ENCODE measurements at regions not wholly inside any gene's neighbourhood (a gene's known extent, or its start where the extent isn't known, plus 50 kb on each side); places are given as distances from the start of the nearest gene placed in this dataset.
"Not testable (repeated sequence)": the region's sequence is repeated elsewhere in the genome, so short reads cannot be mapped to it uniquely, and the experiment has no call there.

DNA sequence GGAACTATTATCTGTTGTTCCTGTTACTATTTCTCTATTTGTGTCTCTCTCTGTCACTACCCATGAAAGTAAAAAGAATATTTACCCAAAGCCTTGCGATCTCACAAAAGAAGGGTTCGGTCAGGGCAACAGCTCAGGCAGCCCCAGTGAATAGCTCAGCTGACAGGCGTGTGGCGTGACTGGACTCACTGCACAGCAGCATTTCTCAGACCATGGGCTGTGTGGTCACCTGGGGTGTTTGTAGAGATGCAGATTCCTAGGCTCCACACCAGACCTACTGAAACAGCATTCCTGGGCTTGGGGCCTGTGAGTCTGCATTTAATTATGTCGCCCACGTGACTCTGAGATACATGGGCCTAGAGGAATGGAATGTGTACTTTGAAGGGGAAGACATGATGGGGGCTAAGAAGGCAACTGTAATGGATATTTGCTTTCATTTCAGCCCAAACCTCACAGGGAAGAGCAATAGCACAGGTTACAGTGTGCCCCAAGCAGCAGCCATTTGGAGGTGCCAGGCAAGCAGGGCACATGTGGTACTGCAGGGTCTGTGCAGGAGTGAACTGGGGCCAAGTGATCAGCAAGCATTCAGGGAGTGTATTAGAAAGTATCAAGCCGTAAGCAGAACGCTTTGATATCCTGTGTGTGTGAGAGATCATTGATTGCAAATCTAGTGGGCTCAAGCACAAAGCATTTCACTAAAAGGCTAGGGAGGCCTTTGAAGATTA is 90.4 kb upstream of the RBMS1 start:
- DNase-seq, result no peak

DNA sequence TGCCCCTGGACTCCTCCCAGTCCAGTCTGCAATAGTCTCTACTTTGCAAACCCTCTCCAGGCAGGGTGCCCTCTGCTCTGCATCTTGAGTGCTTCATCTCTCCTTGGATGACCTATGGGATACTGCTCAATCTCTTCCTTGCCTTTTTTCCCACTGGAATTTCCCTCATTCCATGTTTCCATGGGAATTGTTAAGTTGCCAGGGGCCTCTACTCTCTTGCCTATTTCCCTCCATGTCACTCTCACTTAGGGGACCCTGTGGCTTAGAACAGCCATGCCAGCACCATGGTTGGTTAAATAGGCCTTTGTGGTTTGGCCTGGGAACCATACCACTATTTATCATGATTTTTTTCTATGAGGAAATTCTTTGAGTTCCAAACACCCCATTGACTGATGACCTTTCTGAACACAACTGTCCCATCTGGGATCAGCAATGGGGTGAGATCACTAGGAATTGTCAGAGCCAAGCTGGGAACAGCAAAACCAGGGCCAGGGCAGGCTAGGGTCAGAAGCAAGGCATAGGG is 91.4 kb upstream of the RBMS1 start:
- DNase-seq, result no peak

DNA sequence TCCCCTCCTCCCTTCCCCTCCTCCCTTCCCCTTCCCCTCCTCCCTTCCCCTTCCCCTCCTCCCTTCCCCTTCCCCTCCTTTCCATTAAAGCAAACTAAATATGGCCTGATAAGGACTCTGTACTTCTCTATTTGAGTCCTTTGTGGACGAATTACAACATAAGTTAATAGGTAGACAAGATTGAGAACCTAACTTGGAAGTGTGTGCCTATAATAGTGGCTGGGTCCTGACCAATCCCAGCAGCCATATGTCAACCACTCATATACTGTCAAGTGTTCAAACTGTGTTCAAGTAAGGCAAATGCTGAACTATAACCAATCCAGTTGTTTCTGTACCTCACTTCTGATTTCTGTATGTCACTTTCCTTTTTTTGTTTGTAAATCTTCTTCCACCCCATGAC is 97.1 kb upstream of the RBMS1 start:
- peak; percentile 5 to 22 for DNase-seq

DNA sequence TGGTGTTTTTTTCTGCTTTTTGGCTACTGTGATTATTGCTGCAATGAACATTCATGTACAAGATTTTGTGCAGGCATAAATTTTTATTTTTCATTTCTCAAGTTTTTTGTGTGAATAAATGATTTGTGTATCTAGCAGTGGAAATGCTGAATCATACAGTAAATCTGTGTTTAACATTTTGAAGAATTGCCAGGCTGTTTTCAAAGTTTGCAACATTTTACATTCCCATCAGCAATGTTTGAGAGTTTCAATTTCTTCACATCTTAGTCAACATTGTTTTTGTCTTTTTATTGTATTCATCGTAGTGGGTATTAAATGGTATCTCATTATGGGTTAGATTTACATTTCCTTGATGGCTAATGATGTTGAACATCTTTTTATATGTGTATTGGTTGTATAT is 98.8 kb upstream of the RBMS1 start:
- no peak for DNase-seq

DNA sequence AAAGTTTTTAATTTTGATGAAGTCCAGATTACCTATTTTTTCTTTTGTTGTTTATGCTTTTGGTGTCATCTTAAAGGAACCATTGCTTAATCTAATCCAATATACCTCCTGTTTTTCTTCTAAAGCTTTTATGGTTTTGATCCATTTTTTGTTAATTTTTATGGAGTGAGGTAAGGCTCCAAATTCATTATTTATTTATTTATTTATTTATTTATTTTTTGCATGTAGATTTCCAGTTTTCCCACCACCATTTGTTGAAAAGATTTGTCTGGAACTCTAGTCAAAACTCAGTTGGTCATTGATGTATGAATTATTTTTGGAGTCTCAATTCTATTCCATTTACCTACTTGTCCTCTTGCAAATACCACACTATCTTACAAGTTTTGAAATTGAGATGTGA is 99.4 kb upstream of the RBMS1 start:
- DNase-seq, result no peak

DNA sequence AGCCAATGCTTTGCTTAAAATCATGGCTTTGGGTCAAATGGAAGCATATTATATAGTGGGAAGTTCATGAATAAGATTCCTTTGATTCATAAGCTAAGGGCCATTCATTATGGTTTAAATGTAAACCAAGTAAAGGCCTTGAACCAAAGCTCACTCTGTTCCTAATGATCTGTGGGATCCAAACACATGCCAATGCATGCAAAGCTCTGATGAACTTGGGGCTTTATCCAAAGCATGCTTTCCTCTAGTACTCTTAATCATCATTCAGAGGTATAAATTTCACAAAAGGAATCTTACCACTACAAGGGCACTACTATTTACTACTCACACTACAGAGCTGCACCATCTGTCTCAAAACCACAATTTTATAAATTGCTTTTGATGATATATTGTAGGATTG is 102.8 kb upstream of the RBMS1 start:
- DNase-seq, result no peak

DNA sequence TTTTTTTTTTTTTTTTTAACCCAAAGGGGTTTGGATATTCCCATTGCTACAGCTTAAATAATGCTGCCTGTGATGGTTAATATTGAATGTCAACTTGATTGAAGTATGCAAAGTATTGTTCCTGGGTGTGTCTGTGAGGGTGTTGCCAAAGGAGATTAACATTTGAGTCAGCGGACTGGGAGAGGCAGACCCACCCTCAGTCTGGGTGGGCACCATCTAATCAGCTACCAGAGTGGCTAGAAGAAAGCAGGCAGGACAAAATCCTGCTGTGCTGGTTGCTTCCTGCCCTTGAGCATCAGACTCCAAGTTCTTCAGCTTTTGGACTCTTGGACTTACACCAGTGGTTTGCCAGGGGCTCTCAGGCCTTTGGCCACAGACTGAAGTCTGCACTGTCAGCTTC is 106.8 kb upstream of the RBMS1 start:
- DNase-seq, result not testable (repeated sequence)

DNA sequence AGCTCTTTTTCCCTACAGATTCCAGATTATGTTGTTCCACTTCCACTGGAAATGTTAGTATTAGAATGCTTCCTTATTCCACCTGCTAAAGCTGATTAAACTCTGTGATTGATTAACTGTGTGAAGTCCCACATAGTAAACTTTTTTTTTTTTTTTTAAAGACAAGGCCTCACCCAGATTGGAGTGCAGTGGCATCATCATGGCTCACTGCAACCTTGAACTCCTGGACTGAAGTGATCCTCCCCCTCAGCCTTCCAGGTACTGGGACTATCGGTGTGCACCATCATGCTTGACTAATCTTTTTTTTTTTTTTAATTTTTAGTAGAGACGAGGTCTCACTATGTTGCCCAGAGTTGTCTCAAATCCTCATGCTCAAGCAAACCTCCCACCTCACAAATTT is 108.5 kb upstream of the RBMS1 start:
- no peak for DNase-seq

DNA sequence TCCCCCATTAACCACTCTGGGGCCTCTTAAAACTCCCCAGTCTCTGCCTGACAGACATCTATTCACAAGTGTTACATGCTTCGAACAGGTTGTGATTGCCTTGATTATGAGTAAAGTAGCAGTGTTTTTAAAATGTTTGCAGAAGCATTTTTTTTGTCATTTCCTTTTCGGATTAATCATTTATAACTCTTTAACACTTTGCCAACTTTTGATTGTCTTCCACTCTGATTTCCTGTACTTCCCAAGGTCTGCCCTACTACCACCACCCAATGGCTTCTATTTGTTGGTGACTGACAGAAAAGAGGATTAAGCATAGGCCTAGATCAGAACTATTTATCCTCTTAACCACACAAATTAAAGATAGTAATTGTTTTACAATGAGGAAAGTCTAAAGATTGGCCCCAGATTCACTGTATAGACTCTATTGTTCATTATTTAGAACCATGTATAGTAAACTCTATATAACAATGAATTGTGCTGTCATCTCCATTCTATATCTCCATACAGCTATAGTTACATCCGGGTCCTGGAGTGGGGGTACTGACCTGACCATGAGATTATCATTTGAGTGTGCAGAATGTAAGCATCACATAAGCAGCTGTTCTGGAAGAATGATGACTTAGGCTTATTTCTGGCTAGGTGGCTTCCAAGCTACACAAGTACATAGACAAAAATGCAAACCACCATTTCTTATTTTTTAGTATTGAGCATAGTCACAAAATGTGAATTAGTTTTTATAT is 110.3 kb upstream of the RBMS1 start:
- DNase-seq, result no peak

DNA sequence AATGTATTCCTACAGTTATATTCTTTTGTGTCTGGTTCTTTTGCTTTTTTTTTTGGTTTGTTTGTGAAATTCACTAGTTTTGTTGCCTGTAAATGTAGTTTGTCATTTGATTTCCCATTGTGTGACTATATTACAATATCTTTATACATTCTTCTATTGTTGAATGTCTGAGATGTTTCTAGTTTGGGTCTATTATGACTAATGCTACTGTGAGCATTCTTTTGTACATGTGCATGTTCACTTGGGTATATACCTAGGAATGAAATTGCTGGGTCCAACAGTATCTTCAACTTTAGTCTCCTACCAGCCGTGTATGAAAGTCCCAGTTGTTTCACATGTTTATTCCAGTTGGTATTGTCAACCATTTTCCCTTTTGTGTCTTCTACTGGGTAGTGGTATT is 112.7 kb upstream of the RBMS1 start:
- no peak for DNase-seq

DNA sequence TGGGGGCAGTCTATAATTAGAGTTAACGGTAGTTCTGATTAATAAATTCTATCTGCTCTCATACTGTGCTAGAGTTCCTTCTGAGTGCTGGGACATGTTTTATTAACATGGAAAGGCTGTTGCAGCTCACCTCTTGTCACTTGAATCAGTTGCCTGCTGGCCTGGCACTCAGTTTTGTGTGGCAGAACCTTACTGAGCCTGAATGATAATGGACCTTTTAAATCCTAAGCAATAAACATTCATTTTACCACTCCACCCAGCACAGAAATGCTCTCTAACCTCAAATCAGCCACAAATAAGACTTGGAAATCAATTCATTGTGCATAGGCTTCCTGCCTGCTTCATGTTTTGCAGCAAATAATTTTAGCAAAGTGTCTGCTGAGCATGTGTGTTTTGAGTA is 115.0 kb upstream of the RBMS1 start:
- DNase-seq, result no peak

DNA sequence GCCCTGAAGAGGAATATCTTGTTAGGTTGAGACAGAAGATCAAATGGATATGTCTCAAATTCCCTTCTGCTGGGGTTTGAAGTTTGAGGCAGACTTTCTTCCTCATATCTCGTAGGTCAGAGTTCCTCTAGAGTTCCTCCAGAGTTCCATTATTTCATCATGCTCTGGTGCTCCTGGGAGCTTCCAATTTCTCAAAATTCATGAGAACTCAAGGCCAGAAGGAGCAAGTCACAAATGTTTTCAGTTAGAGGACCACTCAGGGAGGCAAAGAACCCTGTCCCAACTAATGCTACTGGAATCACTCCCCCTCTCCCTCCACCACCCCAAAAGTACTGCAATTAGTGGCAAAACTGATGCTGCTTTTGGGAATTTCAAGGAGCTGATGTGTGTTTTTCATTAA is 115.7 kb upstream of the RBMS1 start:
- DNase-seq, result peak; percentile 40 to 41

DNA sequence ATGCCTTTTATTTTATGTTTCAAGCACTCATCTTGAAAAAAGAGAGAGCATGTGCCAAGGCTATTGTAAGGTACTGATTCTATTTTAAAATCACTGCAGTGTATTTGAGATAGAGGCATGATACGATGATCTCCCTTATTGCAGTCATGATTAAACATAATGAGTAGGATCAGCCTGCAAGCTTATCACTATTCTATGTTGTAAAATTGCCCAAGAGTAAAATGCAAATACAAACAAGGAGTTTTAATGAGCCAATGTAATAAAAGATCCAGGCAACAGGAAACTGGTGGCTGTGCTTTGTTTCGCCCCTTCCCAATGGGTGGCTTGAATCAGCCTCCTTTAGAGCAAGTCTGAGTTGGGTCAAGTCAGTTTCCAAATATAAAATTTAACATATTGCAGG is 116.4 kb upstream of the RBMS1 start:
- no peak for DNase-seq

DNA sequence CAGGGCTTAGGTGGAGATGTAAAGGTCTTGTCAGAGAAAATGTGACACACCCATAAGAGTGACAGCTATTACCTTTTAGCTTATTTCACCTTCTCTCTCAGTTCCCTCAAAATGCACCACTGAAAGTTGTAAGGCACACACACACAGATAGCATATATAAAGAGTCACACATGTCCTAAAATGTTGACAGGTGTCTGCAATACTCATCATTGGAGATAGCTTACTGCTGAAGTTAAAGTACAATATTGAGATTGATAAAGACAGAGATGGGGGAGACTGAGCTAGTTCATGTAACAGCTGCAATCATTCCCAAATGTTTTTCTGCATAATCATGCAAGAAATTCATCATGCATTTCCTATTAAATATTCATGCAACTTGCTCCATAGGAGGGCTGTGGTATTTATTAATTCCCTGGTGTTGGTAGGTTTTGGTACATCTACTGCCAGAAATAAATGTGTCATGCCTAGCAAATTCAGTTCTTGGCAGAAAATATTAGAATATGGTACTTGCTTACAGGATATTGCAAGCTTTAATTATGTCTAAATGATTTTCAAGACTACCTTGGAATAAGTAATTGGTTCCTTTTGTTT is 118.8 kb upstream of the RBMS1 start:
- DNase-seq, result no peak

DNA sequence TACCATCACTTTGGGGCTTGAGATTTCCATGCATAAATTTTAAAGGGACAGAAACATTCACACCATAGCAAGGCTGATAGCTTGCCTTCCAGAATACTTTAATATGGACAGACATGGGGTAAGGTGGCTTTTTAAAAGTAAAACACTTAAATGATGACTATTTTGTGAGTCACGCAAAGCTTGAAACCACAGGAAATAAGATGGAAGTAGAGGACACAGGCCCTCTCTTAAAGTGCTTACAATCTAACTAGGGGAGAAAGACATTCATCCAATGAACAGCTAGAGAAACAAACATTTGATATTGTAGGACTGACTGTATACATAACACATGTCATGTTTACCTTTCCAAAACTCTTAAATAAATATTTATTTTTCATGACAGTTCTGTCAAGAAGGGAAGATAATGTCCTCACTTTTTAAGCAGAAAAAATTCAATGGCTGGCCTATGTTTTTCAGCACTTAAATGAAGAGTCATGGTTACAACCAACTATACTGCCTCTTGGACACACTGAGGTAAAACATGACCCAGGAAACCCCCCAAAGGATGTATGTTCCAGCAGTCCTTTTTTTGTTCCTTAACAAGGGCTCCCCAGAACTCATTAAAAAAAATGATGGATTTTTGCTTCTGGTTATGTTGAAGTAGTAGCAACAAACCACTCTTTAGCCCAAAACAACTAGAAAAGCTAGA is 120.0 kb upstream of the RBMS1 start:
- DNase-seq, result no peak

DNA sequence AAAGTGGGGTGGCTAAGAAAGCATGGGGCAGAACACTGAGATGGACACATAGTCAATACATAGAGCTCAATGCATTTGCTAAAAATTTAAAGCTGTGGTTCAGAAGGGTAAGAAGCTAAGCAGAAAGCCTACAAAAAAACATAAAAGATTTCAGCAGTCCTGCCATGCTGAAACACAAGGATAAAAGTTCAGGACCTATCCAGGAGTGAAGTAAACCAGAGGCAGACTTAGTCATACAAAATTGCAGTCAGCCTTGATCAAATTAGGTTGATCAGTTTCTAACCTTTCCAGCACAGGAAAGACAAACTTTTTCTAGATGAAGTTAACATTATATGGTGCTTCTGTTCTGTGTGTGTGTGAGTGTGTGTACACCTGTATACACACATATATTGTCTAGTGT is 120.8 kb upstream of the RBMS1 start:
- DNase-seq, result no peak

DNA sequence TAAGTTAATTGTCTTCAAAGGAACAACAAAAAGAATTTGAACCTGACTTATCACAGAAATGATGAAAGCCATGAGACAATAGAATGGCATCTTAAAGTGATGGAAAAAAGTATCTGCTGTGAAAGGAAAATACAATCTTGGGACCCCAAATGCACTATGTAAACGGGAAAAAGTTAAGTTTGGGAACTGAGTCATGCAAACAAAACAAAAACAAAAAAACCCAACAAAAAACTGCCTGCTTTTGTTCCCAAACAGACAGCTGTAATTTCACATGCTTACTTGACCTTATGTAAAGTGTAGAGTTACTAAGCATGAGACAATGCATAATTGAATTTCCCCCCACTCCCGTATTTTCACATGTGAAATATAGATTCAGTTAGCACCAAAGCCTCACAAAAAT is 122.1 kb upstream of the RBMS1 start:
- no peak for DNase-seq

DNA sequence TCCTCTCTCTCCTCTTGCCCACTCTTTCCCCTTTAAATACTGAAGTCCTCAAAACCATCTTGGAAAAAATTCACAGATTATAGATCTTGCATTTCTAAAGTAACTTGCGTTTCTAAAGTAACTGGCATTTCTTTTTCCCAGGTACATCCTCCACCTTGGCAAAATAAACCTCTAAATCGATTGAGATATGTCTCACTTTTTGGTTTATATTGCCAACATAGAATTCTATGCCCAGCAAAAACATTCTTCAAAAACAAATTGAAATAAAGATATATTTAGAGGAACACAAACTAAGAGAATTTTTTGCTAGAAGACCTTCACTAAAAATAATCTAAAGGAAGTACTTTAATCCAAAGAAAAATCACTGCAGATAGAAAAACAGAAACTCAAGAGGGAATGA is 122.5 kb upstream of the RBMS1 start:
- no peak for DNase-seq

DNA sequence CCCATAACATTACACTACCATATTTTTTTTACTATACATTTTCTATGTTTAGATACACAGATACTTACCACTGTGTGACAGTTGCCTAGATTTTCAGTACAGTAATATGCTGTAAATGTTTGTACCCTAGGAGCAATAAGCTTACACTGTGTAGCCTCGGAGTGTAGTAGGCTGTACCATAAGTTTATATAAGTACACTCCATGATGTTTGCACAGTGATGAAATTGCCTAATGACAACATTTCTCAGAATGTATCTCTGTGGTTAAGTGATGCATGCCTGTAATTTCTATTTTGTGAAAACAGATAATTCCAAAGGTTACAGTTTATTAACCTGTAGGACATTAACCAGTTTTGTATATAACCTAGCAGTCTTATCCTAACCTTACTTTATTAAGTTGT is 128.1 kb upstream of the RBMS1 start:
- DNase-seq, result no peak

DNA sequence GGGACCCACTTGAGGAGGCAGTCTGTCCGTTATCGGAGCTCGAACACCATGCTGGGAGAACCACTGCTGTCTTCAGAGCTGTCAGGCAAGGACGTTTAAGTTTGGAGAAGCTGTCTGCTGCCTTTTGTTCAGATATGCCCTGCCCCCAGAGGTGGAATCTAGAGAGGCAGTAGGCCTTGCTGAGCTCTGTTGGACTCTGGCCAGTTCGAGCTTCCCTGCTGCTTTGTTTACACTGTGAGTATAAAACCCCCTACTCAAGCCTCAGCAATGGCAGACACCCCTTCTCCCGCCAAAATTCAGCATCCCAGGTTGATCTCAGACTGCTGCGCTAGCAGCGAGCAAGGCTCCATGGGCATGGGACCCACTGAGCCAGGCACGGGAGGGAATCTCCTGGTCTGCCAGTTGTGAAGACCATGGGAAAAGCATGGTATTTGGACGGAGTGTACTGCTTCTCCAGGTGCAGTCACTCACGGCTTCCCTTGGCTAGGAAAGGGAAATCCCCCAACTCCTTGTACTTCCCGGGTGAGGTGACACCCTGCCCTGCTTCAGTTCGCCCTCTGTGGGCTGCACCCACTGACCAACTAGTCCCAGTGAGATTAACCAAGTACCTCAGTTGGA is 134.5 kb upstream of the RBMS1 start:
- not testable (repeated sequence) for DNase-seq

DNA sequence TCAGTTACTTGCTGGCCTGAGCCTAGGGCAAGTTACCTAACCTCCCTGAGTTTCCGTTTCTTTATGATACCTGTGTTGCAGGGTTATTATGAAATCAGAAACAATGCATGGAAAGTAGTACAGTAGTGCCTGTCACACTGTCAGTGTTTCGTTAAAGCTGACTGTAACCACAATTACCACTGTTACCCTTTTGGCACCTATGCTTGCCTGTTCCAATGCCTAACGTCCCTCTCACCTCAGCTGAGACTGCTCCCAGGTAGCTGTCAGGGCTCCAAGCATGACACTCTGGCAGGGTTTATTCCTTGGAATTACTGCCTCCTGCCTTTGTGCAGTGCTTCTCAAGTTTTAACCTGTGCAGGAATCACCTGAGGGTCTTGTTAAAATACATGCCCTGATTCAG is 135.2 kb upstream of the RBMS1 start:
- DNase-seq, result no peak

DNA sequence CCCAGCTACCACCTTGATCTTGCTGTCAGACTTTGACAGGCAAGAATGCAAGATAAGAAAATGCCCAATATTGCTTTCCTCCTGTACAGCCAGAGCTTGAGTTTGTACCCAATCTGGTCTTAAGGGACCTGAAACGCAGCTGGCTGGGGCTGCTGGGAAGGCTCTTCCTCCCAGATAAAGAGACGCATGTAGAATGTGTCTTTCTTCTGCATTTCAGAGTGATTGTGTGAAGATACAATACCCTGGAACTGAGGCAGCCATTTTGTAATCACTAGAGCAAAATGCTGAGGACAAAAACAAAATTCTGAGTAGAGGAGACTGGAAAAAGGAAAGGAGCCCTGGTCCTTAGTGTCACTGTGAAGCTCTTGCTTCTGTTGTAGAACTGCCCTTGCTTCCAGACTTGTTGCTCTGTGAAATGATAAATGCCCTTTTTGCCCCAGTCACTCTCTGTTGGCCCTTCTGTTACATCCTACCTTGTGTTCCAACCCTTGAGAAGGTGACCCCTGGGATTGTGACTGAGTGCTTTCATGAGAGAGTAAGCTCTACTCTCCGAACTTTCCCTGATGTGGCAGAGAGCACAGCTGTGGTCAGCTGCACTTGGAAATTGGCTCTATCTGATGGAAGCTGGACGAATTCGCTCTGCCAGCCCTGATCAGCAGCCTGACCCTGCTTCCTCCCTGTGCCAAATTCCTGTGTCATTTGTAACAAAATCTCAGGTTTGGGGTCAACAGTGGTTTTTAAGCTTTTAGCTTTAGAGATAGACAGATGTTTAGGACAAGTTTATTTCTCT is 137.4 kb upstream of the RBMS1 start:
- DNase-seq, result no peak

Data from inflammatory macrophage (primary cell).